GM23248 (cell line): ENCODE measurements at regions not wholly inside any gene's neighbourhood (a gene's known extent, or its start where the extent isn't known, plus 50 kb on each side); places are given as distances from the start of the nearest gene placed in this dataset.

Experiments
- EZH2 ChIP-seq: fragments of 200-600 bp; sonication (generic); IDR thresholded peaks from 2 replicates; pipeline ENCODE4 v1.6.1; 2018; ENCODE audit warnings: antibody characterized with exemption, mild to moderate bottlenecking; ENCODE audit not compliant: insufficient read depth, poor library complexity, severe bottlenecking
- EZH2phosphoT487 ChIP-seq: fragments of 200-600 bp; sonication (generic); IDR thresholded peaks from 2 replicates; pipeline ENCODE4 v1.6.1; 2018; ENCODE audit warnings: antibody characterized with exemption, moderate library complexity, mild to moderate bottlenecking, low read depth; ENCODE audit not compliant: insufficient read depth

DNA sequence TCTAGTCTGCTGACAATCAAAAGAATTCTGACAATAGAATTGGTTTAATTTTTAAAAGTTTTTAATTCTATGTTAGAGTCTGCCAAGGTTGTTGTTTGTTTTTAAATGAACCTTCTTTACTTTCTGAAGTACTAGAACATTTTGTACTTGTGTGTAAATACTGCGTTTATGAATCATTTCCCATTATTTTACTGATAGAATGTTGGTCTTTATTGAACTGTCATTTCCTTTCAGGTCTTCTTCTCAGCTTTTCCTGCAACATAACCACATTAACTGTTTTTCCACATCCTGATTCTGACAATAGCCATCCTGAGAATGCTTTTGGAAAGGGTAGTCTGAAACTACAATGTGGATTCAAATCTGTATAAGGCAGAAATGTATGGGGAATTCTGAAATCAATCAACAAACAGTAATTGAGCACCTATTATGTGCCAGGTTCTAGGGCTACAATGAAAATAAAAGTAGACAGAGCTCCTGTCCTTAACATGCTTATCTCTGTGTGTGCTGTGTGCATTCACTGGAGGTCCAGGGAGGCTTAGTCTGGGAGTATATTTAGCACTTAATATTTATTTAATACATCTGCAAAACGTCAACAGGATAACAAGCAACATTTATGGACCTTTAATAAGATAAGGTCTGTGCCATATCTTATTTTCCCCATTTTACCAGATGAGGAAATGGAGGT is 73.1 kb upstream of the SLC38A2 start:
- TF ChIP-seq EZH2: no peak
- TF ChIP-seq EZH2phosphoT487: no peak
